ENCODE measurements at regions not wholly inside any gene's neighbourhood (a gene's known extent, or its start where the extent isn't known, plus 50 kb on each side); places are given as distances from the start of the nearest gene placed in this dataset.
"Not testable (repeated sequence)": the region's sequence is repeated elsewhere in the genome, so short reads cannot be mapped to it uniquely, and the experiment has no call there.

- not testable (repeated sequence) for TF ChIP-seq EZH2 (IDR thresholded peaks at IDR 0.05); POLR2AphosphoS5 (IDR thresholded peaks at IDR 0.05; ENCODE audit: borderline replicate concordance, low read depth, low read length)
These were observed 1471.4 kb downstream of the RAPGEF2 start for GRCh38 chr4:160574272-160574671.
